GM19467 (cell line): ENCODE measurements at regions not wholly inside any gene's neighbourhood (a gene's known extent, or its start where the extent isn't known, plus 50 kb on each side); places are given as distances from the start of the nearest gene placed in this dataset.
A peak's percentile ranks its signal among the peaks of the same experiment; 100 is the strongest.

ENCODE experiments used
- ATAC-seq: cut with Tn5 transposase; IDR thresholded peaks from one replicate; pipeline ENCODE4 v1.9.1; 2021; ENCODE audit warnings: mild to moderate bottlenecking, moderate library complexity; ENCODE audit not compliant: unreplicated experiment

DNA sequence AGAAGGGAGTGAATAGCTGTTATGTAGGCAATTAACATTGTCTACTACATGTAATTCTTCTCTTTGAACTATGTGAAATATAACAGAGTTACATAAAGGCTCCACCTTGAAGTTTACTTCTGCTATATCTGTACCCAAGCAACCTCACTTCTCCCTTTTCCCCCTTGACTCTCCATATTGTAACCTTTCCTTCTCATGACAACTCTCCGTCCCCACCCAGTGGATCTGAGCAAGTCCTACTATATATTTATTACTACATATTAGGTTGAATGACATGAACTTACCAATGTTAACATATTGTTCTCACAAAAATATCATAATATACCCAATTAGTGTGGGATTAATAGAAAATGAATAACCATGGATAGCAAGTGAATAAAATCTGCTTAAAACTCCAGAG lies 93.2 kb upstream of the ATP8A1 start:
- peak; percentile 73 for ATAC-seq

DNA sequence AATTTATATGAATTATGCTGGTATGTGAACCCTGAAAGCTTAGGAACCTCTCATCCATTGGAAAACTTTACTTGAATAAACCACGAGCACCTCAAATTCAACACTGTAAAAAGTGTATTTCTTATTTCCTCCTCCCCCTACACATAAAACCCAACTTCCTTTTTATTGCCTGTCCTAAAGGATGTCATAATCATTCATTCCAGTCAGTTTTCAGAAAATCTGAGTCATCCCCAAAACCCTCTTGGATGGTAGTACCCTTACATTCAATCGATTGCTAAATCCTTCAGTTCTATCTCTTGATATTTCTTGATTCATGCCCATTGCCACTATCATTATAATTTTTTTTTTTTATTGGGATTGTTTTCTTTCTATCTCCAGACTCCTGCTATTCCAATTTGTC lies 91.1 kb upstream of the ATP8A1 start:
- no peak for ATAC-seq

DNA sequence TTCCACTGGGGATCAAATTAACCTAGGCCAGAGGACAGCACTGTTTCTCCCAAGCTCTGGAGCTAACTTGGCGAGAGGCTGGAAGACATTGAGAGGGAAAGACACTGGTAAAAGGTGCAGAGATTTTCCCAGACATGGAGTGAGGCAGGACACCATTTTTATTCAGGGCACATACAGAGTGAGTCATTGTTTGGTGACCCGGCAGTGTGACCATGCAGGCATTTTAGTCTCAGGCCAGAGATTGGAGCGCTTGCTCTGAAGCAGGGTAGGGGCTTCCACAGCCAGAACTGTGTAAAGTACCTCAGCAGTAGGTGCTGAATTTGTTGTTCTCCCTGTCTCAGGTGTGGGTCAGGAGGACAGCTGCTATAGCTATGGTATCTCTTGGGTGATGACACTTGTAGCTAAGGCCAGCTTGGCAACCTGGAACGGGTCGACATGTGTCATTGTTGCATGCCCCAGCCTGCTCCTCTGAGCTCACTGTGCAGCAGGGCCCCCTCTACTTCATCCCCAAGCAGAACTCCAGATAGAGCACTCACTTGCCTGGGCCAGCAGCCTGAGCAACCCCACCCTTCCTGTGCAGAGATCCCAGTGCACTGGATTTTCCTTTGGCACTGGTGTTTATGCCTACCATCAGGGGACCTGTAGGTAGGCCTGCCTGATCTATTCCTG lies 79.8 kb upstream of the ATP8A1 start:
- ATAC-seq, result no peak

DNA sequence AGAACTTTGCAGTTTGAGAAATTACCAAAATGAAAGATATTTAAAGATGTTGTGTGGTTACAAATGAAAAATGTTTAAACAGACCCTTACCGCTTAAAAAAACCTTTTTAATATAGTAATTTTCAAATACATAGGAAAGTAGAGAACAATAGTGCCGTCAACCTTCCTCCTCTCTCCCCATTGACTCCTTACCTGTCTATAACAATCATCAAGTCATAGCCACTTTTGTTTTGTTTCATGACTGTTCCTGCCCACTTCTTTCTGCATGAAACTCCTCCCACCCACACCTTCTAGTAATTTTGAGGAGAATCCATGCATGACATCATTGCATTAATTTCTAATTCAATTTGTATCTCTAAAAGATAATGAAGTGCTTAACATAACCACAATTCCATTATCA lies 76.5 kb upstream of the ATP8A1 start:
- no peak for ATAC-seq

DNA sequence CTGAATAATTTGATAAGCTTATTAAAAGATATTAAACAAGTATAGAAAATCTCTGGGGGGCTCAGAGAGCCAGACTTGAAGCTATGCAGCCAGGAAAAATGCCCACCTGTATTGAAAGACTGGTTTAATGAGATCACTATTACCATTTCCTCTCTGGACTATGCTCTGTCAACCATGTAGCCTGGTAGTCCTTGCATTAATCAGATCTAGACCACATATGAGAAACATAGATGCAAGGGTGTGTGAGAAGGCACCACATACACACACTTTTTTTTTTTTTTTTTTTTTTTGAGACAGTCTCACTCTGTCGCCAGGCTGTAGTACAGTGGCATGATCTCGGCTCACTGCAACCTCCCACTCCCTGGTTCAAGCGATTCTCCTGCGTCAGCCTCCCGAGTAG lies 75.9 kb upstream of the ATP8A1 start:
- no peak for ATAC-seq

DNA sequence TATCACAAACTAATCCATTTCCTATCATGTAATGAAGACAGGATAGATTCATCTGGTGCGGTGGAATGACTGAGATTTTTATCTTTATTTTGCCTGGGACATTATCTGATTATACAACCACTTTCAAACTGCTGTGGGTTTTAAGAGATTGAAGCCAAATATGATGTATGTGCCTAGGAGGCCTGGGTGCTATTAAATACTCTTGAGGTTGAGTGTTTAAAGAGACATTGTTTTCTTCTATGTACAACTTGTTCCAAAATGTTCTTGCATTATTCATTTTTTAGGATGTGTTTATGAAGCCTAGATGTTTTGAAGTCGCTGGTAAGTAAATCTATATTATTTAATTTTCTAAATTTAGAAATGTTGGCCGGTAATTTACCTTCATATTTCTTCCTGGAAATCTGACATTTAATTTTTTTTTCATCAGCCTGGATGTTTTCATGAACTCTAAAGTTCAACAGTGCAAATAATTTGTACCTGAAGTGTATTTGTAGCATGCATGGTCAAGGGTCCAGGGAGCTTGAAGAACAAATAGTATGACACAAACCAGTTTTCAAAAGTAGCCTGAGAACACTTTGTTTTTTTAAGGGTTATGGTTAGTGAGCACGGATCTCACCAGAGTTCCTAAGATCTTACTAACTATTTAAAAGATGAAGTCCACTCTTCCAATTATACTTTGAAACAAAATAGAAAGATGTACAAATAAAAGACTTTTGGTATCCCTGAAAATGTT lies 72.8 kb upstream of the ATP8A1 start:
- no peak for ATAC-seq

DNA sequence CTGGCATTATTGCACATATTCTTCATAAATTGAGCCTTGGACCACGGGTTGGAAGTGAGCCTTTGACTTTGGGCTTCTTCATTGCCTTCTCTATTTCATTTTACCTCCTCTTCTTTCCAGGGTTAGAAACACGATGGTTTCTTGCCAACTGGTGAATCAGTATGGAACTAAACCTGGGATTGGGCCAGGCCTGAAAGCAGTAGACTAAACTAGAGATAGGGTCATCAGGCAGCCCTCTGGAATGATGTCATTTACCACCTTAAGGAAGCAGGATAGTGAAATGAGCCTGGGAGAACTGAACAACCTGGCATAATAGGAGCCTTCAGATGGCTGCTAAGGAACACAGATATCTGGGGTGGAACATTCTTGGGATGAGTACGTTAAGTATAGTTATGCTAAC lies 67.5 kb upstream of the ATP8A1 start:
- ATAC-seq, result no peak

DNA sequence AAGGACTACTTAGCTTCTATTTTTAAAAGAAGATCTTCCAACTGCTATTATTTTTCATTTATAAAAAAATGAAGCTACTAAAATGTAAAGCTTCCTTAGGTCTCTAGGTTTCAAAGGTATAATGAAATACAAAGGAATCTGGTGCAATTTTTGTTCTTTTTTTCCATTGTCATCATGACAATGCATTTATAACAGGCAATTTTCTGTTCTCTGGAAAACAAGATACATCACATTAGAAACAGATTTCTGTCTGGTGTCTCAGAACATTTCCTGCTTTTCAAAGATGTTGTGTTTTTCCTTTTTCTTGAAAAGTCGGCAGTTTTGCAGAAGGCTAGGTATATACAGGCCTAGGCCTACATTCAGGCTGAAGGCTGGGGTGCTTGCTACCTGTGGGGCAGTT lies 63.6 kb upstream of the ATP8A1 start:
- ATAC-seq, result no peak

DNA sequence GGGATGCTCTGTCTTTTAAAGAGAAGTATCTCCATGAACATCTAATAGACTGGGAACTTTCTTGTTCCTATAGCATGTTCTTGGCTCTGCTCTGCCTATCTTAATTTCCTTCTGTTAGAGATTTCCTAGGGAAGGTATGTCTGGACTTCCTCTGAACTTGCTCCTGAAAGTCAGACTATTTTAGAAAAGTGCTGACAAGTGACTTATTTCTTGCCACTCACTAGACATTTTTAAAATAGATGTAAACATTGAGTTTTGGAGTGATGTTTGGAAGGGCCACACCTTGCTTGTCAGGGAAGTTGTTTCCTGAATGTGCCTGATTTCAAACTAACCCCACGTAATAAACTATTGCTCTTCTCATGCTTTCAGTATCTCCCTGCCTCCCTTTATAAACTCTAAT lies 62.4 kb upstream of the ATP8A1 start:
- no peak for ATAC-seq

DNA sequence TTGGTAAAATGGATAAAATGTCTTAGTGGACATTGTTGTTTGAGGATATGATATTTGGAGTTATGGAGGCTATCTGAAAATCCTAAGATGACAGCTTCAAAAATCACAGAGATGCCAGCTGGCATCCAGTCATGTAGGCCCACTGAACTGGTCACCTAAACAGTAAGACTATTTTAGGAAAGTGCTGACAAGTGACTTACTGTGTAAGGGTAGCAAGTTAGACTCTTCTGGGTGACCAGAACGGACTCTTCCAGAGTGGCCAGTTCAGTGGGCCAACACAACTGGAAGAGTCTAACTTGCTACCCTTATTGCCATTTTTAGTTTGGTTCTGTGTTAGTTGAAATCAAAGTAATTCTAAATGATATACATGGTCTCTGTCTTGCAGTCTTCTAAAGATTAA lies 61.4 kb upstream of the ATP8A1 start:
- no peak for ATAC-seq

DNA sequence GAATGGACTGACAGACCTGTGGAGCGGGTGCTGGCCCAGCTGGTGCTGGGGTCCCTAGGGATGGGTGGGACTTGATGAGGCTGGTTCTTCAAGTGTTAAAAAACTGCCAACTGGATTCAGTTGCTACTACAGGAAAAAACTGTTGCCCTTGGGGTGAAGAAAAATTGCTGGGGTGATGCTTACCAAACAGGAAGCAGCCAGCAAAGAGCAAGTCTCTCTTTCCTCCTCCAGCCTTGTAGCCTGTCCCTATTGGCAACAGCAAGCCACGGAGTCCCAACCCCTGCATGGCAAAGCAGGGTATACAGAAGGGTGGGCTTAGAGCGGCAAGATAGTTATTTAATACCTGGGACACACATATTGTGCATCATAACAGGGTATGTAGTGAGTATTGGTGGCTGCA lies 60.1 kb upstream of the ATP8A1 start:
- no peak for ATAC-seq

DNA sequence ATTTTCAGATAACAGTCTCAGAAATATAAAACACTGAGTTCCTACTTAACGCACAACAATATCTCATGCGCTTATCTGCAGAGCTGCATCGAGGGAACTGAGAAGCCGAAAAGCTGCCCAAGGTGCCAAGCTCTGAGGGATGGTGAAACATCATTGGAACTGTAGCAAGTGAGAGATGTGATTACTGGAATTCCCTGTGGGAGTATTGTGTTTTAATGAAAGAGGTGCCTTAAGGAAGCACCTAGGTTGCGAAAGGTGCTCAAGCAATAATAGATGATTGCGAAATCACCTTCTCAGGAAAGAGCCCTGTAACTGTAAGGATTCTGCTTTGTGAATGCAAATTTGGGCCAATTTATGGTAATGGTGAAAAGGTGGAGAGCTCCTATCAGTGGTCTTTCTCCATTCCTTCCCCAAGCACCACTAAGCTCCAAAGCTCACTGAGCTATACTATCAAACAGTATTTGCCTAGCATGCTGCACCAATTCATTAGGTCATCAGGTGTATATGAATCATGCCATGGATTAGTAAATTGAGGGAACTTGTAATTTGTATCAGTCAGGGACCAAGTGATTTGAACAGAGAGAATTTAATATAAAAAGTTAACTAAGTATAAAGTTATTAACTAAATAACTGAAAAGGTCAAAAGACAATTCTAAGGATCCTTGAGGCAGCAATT lies 59.0 kb upstream of the ATP8A1 start:
- no peak for ATAC-seq

DNA sequence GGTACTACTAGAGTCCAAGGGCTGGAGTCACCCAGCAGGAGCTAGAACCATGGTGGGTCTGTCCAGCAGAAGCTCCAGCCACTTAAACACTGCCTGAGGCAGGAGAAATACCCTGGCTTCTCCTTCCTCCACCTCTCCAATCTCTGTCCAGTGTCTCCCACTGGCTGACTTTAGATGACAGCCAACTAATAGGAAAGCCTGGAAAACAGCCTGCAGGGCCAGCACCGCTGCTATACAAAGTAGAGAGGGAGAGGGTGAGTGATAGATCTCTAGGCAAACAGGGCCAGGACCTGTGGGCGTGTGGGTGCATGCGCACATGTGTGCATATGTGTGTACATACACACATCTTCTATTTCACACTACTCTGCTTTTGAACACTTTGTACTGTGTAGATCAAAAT lies 56.5 kb upstream of the ATP8A1 start:
- ATAC-seq, result no peak

DNA sequence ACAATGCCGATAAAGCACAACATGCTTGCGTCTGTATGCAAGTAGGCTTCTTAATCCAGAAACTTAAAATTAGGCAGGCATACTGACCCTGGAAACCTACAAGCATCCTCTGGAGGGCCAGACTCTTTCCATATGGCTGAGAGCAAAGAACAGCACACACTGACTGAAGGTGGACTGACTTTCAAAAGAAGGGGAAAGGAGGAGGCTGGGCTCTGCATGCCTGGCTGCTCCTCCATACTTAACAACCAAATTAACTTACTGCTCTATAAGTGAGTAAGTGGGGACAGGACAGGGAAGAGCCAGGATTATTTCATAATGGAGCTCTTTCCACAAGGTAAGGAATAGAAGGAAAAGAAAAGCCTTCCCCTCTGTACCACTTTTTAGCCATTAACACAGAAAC lies 55.9 kb upstream of the ATP8A1 start:
- ATAC-seq, result no peak

DNA sequence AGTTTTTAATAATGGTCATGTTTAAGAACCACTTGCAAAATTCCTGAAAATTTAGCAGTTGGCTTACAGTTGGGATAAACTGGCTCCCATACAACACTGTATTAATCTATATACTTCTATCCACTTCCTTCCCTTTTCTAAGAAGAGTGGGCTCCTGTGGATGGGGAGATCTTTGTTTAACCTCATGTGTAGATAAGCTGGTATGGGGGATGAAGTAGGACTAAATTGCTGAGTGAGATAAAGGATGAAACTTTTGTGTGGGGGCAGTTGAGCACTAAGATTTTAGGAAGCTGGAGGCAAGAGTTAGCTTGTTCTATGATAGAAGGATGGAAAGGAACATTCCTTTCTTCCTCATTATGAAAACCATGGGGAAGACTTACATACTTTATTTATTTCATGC lies 54.6 kb upstream of the ATP8A1 start:
- ATAC-seq, result no peak

DNA sequence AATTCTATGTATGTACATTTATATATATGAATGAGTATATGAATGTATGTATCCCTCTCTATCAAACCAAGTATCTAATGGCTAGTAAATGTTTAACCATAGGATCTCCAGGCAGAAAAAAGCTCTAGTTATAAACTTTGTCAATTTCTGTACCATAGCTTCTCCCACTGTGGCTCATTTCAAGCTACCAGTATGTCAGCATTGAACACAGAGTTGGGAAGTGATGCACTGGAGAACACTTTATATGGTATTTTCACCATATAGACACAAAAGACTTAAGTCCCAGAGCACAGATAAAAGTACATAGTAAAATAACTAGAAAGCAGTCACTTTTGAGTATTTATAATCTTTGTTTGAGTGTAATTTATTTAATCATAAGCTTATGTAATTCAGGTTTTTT lies 53.9 kb upstream of the ATP8A1 start:
- no peak for ATAC-seq

DNA sequence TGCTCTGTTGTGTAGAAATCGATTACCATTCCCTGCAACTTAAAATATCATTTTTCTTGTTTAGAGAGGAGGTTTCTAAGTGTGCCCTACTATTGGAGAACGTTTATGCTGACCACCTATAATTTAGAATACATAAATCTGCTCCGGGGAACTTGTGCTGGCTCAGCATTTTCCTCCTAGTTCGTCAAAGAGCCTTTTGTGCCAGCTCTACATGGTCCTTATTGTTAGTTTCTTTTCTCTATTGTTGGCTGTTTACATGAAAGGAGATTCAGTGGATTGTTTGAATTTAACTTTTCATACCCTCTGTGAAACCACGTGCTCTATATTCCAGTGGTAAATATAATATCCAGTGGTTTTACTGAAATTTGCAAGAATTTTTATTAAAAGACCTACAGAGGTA lies 53.4 kb upstream of the ATP8A1 start:
- ATAC-seq, result no peak

DNA sequence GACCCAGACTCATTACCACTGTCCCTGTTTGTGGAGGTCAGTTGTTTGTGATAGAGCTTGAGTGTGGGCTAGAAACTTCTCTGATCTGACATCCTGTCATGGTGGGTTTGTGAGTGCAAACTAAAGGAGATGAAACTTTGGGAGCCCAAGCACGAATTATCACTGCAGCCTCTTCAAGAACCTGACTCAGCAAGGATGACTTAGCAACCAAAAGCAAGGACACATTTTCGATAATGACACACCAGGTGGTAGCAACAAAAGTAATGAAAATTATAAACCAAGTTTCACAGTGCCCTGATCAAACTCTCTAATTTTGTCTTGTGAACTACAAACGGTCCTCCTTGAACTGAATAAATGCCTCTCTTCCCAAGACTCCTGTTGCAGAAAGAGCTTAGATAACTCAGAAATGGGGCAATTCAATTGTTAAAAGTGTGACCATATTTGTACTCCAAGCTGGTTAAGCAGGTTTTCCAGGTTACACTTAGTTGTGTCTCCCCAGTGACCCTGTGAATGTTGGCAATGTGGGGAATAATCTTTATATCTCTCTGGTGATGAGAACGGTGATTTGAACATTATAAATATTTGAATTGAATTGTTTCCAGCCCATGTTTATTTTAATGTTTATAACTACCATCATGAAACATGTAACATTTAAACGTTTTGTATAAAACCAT lies 52.6 kb upstream of the ATP8A1 start:
- ATAC-seq, result no peak

DNA sequence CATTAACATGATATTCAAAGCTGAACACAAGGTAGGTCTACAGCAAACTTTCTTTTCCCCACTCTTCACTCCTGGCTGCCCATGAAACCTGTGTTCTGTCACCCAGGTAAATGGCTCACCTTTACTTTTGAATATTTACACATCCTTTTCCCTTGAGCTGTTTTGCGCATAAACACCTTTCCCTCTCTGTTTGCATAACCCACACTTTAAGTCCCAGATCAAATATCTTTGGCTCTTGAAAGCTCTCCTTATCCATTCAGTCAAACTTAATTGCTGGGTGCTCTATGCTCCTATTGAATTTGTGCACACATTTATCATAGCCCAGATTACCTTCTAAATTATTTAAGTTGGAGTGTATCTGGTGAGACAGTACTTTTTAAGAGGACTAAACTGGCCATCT lies 51.7 kb upstream of the ATP8A1 start:
- ATAC-seq, result no peak
